ENCODE measurements at regions not wholly inside any gene's neighbourhood (a gene's known extent, or its start where the extent isn't known, plus 50 kb on each side); places are given as distances from the start of the nearest gene placed in this dataset.

- Mint-ChIP-seq H3K9me3 (no peaks in the 10 kb centered on the region), H3K4me3 (no peak overlapping the region), H3K27me3 (peaks cover 2% of the 10 kb centered on the region), H3K36me3 (ENCODE audit: low read depth) (no peaks in the 10 kb centered on the region), H3K27ac (no peak overlapping the region), H3K4me1 (ENCODE audit: low read depth) (no peaks in the 10 kb centered on the region)
- no peak for TF ChIP-seq CTCF (IDR thresholded peaks at IDR 0.05)
- ATAC-seq = no peak
- DNase-seq = no peak
- POLR2A ChIA-PET = no interaction called here
- CTCF ChIA-PET = no interaction called here
- intact Hi-C loops (cut with micrococcal nuclease) = no loop called here
These were observed 259.2 kb upstream of the RMST start for GRCh38 chr12:97203408-97203807.

DNA sequence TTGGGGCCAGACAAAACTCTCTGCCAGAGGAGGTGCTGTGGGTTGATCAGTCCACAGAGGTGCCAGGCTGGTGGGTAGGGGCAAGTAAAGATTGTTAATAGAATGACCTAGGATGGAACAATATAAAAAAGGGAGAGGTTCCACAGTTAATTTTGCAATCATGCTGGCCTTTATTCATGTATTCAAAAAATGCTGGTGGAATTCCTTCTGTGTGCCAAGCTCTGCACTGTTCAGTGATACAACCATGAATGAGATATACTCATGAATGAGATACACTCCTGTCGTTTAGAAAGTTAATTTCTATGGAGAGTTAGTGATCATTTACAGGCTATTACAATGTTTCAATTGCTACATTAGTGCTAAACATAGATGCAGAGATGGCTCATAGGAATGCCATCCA is 252.6 kb upstream of the RMST start:
- Mint-ChIP-seq H3K9me3 (no peaks in the 10 kb centered on the region), H3K4me1 (ENCODE audit: low read depth) (no peaks in the 10 kb centered on the region), H3K36me3 (ENCODE audit: low read depth) (no peaks in the 10 kb centered on the region), H3K27ac (no peak overlapping the region), H3K27me3 (no peaks in the 10 kb centered on the region), H3K4me3 (no peak overlapping the region)
- DNase-seq = no peak
- intact Hi-C loops (cut with micrococcal nuclease) = no loop called here
- ATAC-seq = no peak
- CTCF ChIA-PET = no interaction called here
- POLR2A ChIA-PET = no interaction called here
- TF ChIP-seq CTCF (IDR thresholded peaks at IDR 0.05) = no peak

- no peaks in the 10 kb centered on the region for H3K9me3 Mint-ChIP-seq
- TF ChIP-seq CTCF (IDR thresholded peaks at IDR 0.05) = no peak
- intact Hi-C loops (cut with micrococcal nuclease) = no loop called here
- H3K36me3 Mint-ChIP-seq (ENCODE audit: low read depth) = no peaks in the 10 kb centered on the region
- DNase-seq (no peak), ATAC-seq (no peak)
- POLR2A ChIA-PET = no interaction called here
- no peak overlapping the region for H3K27ac Mint-ChIP-seq
- no peaks in the 10 kb centered on the region for H3K27me3 Mint-ChIP-seq
- H3K4me1 Mint-ChIP-seq (ENCODE audit: low read depth) = no peaks in the 10 kb centered on the region
- no peak overlapping the region for H3K4me3 Mint-ChIP-seq
- CTCF ChIA-PET = no interaction called here
These were observed 251.1 kb upstream of the RMST start for GRCh38 chr12:97211416-97211930.

- intact Hi-C loops (cut with micrococcal nuclease) = no loop called here
- no peaks in the 10 kb centered on the region for H3K9me3 Mint-ChIP-seq
- H3K36me3 Mint-ChIP-seq (ENCODE audit: low read depth) = no peaks in the 10 kb centered on the region
- POLR2A ChIA-PET = no interaction called here
- no peak for DNase-seq
- H3K27ac Mint-ChIP-seq = no peak overlapping the region
- TF ChIP-seq CTCF (IDR thresholded peaks at IDR 0.05) = no peak
- CTCF ChIA-PET = no interaction called here
- H3K27me3 Mint-ChIP-seq = peaks cover 2% of the 10 kb centered on the region
- no peaks in the 10 kb centered on the region for H3K4me1 Mint-ChIP-seq (ENCODE audit: low read depth)
- no peak overlapping the region for H3K4me3 Mint-ChIP-seq
- no peak for ATAC-seq
These were observed 245.8 kb upstream of the RMST start for GRCh38 chr12:97216848-97217247.

DNA sequence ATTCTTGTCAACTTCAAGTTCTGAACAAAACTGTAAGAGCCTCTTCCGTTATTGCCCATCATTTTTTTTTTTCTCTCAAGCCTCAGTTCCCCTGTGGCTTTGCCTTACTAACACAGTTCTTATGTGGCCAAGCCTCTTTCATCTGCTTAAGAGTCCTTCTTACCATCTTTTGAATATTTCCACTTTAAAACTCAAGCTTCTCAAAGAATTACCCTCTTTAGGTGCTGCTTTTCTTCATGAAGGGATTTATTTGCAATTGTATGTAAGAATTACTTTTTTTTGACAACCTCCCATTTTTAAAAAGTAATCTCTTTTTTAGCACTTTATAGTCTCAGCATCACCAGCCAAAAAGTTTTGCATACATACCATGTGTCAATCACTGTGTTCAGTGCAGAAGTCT is 240.2 kb upstream of the RMST start:
- DNase-seq = no peak
- no peaks in the 10 kb centered on the region for H3K36me3 Mint-ChIP-seq (ENCODE audit: low read depth)
- CTCF ChIA-PET = interaction anchor here (0.6 kb wide), 1 partner anchor 1497 kb away, joined by 3 read pairs; no protein-coding TSS in a partner anchor
- intact Hi-C loops (cut with micrococcal nuclease) = no loop called here
- no peaks in the 10 kb centered on the region for H3K9me3 Mint-ChIP-seq
- no peak overlapping the region for H3K4me3 Mint-ChIP-seq
- POLR2A ChIA-PET = no interaction called here
- H3K27me3 Mint-ChIP-seq = peaks cover 2% of the 10 kb centered on the region
- no peak for TF ChIP-seq CTCF (IDR thresholded peaks at IDR 0.05)
- no peaks in the 10 kb centered on the region for H3K4me1 Mint-ChIP-seq (ENCODE audit: low read depth)
- ATAC-seq = no peak
- H3K27ac Mint-ChIP-seq = no peak overlapping the region

Measured in activated CD8-positive, alpha-beta T cell treated with anti-CD3 and anti-CD28 coated beads for 36 hours (primary cell).